Activated effector memory CD4-positive, alpha-beta T cell treated with anti-CD3 and anti-CD28 coated beads, Interleukin-2, amount 50 U/mL, for 16 hours (primary cell): ENCODE measurements at regions not wholly inside any gene's neighbourhood (a gene's known extent, or its start where the extent isn't known, plus 50 kb on each side); places are given as distances from the start of the nearest gene placed in this dataset.

Experiments used
- DNase-seq: peaks from one replicate; pipeline ENCODE4 v3.0.0-alpha.2; 2020

DNA sequence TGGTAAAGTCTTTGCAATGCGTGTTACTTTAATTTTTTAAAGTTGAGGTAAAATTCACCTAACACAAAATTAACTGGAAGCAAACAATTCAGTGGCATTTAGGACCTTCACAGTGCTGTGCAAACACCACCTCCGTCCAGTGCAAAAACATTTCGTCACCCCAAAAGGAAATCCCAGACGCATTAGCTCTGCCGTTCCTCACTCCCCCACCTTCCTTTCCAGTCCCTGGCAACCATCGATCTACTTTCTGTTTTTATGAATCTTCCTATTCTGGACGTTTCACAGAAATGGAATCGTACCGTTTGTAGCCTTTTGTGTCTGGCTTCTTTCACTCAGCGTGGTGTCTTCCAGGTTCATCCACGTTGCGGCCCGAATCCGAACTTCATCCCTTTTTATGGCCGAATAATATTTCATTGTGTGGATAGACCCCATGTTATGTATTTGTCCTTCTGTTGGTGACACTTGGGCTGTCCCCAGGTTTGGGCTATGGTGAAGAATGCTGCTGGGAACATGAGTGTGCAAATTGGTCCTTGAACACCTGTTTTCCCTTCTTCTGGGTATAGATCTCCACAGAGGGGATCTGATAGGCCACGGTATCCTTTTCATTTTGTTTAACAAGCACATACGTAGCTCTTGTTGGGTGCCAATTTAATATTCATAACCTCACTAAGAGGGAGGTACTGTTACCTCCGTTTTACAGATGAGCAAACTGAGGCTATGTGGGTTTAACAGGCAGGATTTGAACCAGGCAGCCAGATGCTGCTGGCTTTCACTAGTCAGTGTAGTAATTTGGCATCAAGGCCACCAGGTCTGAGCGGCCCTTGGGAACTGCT, 232.0 kb upstream of the GSE1 start:
- no peak for DNase-seq

DNA sequence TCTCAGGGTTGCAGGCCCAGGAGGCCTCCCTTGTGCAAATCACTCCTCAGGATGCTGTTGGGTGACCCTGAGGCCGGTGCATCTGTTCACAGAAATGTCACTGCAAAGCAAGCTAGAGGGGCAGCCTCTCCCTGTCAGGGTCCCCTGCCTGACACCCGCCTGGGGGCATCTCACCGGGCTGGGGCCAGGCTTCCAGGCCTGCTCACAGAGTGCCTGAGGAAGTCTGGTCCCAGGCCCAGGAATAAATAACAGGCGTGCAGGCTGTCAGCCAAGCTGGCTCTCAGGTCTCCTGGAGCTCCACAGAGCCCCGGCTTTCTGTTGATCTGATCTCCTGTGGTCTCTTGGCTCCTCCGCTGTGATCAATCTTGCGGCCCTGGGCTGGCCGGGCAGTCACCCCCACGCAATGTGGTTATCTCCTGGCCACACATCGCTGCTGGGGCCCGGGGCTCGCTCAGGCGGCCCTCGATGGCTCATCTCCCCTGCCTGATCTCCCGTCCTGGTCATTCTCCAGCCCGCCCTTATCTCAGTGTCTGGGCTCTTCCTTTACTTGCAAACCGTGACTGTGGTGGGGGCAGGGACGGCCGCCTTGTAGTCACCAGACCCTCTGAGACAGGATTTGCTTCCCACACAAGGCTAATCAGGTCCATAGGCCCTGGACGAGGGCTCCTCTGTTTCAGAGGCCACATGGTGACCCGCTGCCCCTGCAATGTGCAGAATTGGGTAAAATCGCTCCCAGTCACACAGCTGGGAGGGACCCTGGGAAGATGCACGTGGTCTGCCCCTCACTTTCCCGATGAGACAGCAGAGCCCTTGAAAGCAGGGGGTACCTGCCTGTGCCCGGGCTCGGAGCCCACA, 231.2 kb upstream of the GSE1 start:
- DNase-seq: no peak

DNA sequence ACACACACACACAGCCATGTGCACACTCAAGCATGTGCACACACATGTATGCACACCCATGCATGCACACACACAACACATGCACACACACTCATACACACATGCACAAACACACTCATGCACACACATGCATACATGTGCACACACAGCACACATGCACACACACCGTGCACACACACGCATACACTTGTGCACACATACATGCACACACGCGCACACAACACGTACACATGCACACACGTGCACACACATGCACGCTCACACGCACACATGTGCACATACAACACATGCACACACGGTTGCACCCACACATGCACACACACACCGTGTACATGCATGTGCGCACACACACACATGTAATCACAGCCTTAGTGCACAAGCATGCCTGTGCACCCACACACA, 230.4 kb upstream of the GSE1 start:
- DNase-seq: no peak

DNA sequence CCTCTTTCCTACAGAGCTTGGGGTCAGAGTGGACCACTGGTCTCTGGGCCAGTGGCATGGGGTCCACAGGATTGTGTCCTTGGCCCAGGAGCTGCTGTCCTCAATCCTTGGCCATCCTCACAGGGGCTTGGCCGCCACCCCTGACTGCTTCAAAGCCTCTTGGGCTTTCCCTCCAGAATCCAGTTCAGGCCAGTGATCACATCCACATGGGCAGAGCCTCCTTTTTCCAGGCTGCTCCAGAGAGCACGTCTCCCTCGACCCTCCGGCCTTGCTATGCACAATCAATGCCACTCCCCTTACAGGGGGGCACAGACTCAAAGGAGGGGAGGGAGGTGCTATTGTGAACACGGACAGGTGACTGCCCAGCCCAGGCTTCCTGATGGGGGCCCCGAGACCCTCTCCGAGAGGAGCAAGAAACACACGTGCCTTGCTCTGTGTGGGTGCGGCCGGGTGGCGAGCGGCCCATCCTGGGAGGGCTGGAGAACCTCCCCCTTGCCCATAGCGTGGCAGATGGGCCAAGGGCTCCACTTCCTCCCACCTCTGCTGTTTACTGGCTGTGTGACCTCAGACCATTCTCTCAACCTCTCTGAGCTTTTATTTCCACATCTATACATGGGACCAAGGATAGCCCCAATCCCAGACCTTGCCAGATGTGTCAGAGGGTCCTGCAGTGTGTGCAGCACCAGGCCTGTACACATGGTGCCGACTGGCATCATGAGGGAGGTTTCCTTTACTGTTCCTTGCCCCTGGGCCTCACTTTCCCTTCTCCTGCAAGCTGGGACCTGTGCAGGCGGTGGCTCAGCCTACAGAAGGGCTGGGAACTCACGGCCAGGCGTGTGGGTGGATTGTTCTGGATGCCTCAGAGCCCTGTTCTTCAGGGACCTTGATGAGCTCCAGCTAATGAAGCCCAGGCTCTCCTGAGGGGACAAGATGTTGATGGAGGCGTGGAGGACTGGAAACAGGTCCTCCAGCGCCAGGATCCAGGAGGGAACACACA, 229.0 kb upstream of the GSE1 start:
- DNase-seq: no peak

DNA sequence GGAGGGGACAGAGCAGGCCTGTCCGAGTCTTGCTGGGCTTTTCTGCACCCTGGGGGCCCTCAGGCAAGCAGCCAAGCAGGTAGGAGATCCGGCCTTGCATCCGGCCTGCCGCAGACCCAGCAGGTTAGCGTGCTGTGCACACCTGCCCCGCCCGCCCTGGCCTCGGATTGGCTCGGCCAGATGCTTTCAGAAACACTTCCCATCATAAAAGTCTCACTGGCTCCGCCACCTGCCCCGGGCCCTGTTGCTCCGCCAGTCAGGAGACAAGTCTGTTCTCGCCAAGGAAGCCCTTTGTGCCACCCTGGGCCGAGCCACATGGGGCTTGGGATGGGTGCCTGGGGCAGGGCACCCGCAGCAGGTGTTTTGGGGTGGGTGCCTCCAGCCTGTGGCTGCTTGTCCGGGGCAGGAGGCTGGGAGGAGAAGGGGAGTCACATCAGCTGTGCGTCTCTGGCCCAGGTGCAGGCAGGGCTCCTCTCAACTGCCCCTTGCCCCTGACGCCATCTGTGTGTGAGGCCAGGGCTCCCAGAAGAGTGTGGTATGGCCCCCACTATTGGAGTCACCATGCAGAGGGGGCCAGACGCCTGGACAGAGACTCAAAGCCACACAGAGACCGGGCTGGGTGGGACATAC, 228.2 kb upstream of the GSE1 start:
- DNase-seq: no peak

DNA sequence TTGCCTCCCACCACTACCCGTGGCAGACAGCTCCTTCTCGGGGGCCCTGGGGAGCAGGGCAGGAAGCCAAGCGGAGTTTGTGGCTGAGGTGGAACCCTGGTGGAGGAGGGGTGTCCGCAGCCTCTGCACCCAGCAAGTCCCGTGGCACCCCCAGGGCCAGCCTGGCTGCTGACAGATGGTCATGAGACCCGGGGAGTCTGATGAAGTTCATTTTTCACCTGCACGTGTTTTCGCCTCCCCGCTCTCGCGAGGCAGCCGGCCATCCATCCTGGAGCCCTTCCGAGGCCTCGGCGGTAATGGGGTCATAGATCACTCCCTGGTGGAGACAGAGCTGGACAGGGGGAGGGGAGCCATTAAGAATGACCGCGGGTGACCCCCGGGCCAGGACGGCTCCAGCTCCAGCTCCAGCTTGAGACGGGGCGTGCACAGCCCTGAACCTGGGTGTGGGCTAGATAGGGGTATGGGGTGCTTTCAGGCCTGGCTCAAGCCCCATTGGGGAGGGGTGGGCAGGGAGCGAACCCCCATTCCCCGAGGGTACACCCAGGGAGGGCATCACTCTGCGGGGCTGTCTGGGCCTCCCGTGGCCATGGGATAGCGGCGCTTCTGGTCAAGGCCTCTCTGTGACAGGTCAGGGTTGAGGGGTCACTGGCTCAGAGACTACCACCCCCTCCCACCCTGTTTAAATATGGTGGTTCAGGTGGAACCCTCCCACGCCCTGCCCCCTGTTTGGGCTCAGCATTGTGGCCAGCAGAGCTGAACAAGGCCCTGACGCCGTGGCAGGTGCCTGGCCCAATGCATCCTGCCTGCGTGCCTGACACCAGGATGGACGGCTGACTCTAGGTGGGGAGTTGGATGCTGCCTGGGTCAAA, 227.4 kb upstream of the GSE1 start:
- no peak for DNase-seq

DNA sequence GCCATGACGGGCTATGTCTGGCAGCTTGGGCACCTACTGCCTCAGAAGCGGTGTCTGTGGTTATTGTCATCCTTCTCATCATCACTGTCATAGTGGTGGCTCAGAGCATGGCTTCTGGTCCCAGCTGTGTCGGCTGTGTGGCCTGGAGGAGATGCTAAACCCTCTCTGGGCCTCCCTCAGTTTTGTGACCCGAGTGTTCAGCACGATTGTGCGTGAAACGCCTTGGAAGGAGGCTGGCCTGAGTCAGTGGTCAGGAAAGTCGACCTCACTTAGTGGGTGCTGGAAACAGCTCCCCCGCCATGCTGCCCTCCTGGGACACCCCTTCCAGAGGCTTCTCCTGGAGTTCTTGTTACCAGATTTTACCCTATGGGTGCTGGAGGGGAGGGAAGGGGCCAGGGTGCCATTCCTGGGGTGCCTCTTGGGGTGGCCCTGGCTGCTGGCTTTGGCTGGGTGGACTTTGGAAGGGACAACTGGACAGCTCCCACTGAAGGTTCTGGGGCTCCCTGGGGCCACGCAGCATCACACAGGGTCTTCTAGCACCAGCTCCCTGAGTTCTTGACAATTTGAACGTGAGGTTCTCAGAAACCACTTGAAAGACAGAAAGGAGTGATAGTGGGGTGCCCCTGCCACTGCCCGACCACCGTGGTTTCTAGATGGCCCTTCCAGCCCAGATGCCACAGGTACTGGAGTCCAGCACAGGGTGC, 226.5 kb upstream of the GSE1 start:
- DNase-seq: peak; percentile 52

DNA sequence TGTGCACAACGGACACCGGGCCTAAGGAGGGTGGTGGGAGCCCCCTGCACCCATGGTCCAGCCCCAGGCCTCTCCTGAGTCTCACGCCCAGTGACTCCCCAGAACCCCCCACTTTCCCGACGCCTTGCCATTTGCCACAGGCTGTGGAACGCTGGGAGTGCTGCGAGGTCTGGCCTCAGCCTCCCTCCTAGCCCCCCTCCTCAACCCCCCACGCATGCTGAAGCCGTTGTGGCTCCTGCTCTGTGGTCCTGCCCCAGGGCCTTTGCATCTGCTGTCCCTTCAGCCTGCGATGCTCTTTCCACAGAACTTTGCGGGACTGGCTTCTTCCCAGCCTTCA, 226.0 kb upstream of the GSE1 start:
- DNase-seq: peak; percentile 39

DNA sequence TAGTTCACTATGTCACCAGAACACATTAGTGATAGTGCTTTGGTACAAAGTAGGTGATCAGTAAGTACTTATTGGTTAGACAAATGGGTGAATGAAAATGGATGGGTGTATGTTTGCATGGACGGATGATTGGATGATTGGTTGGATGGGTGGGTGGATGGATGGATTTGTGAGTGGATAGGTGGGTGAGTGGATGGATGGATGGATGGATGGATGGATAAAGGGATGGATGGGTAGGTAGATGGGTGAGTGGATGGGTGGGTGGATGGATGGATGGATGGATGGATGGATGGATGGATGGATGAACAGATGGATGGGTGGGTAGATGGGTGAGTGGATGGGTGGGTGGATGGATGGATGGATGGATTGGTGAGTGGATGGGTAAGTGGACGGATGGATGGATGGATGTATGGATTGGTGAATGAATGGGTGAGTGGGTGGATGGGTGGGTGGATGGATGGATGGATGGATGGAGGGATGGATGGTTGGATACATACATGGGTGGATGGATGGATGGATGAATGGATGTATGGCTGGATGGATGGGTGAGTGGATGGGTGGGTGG, 225.3 kb upstream of the GSE1 start:
- DNase-seq: peak; percentile 27

DNA sequence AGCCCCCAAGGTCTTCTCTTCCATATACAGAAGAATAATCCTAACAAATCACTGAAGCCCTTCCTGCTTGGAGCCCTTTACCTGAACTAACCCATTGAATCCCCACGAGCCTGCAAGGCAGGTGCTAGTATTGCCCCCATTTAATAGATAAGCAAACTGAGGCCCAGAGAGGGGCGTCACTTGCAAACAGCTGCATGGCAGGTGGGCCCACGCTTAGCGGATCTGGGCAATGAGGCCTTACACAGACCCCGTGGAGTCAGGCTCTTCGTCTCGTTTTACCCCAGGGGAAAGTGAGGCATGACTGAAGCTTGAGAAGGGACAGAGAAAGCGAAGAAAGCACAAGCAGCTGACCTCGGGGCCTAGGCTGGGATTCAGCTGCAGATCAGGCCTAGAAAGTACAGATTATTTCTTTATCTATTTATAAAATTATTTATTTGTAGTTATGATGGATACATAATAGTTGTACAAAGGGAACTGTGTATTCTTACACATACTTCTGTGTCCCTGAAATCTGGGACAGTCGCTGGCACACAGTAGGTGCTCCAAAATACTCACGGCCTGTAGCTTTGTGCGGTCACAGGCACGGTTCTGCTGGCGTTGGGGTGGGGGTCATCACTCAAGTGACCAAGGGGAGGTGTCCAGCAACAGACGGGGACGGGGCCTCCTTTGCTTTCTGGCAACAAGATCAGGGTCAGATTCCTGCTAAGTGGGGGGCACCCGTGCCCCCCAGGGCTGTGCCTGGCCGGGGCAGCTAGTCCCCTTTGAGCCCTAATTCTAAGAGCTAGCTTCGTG, 223.2 kb upstream of the GSE1 start:
- DNase-seq: peak; percentile 53

DNA sequence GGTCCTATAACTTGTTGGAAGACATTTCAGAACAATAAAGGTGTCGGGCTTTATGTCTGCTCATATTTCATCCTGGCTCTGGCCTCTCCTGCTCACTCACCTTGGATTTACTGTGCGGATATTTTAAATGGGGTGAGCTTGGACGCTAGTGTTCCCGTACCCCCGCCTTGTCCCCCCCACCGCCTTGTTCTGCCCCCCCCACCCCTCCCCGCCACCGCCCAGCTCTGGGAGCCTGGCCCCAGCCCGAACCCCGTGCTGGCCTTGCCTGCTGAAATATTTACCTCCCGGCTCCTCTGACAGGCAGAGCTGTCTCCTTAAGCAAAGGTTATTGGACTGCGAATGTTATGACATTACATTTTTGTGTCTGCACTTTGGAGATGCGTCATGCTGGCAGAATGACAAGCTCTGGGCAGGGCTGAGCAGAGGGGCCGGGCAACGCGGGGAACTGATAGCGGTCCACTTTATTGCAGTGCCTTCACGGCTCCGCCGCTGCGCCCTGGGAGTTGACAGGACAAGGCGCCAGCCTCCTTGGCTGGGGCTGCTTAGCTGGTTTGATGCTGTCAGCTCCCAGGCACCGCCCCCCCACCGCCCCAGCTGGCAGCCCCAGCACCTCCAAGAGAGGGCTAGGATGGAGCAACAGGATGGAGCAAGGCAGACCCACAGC, 222.5 kb upstream of the GSE1 start:
- DNase-seq: no peak

DNA sequence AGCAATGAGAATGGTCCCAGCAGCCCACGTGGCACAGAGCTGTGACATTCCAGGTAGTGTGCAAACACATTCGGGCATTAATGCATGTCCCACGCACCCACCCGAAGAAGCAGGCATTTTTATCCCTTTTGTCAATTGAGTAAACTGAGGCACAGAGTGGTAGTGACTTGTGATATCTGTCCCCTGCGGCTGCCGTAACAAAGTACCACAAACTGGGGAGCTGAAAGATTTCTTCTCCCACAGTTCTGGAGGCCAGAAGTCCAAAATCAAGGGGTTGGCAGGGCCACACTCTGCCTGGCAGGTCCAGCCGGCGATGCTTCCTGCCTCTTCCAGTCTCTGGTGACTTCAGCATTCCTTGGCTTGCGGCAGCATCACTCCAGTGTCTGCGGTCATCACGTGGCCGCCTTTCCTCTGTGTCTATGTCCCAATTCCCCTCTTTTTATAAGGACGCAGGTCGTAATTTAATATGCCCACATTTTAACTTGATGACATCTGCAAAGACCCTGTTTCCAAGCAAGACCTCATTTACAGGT, 221.9 kb upstream of the GSE1 start:
- peak; percentile 53 for DNase-seq

DNA sequence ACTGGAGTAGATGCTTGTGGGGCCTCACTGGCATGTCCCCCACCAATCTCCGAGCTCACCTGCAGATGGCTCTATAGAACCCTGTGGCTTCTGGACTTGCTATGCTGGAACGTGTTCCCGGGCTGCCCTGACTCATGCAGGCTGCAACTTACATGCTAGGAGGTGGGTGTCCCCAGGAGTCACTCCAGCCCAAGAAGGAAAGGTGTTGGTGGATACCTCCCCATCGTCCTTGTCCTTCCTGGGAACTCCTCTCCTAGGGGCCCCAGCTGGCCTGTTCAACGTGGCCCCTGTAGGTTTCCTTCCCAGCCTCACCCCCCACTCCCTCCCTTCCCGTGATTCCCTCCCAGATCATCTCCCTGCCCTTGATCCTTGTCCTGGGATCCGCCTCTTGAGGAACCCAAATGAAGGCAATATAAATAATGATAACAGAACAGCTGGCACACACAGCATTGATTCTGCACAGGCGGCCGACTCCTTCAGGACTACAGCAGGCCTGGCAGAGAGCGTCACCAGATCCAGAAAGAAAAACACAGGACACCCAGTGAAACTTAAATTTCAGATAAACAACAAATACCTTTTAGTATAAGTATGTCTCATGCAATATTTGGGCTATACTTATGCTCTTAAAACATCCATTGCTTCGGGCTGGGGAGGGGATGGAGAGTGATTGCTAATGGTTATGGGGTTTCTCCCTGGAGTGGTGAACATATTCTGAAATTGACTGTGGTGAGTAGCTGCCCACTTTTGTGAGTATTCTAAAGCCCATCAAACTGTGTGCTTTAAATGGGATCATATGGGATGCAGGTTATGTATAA, 221.1 kb upstream of the GSE1 start:
- peak; percentile 42 for DNase-seq

DNA sequence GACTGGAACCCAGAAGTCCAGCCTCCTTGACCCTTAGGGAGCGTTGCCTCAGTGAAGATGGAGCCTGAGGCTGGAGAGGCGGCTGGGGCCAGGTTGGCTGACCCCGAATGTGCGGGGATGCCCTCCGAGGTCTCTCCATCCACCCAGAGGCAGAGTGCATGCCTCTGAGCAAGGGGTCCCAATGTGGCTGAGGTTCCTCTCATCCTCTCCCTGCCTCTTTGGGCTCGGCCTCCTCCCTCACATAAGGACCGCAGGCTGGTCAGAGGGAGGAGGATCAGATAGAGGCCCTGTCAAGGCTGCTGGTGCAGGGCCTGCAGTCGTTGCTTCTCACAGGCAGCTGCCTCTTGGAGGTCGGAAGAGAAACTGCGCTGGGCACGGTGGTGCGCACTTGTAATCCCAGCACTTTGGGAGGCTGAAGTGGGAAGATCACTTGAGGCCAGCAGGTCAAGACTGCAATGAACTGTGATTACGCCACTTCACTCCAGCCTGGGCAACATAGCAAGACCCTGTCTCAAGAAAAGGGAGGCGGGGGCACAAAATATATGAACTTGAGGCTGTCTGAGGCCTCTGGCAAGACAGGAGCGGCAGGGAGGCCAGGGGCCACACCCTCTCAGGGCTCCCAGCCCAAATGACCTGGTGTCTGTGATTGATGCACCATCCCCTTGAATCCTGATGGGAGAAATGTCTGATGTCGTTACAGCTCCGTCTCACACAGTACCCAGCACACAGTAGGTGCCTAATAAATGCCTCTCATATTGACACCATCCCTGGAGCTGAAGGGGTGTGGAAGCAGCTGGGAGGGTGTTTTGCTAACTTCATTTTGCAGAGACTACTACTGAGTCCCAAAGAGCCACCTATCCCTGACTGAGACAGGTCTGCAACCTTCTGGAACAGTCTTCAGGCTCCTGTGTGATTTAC, 220.1 kb upstream of the GSE1 start:
- peak; percentile 49 for DNase-seq

DNA sequence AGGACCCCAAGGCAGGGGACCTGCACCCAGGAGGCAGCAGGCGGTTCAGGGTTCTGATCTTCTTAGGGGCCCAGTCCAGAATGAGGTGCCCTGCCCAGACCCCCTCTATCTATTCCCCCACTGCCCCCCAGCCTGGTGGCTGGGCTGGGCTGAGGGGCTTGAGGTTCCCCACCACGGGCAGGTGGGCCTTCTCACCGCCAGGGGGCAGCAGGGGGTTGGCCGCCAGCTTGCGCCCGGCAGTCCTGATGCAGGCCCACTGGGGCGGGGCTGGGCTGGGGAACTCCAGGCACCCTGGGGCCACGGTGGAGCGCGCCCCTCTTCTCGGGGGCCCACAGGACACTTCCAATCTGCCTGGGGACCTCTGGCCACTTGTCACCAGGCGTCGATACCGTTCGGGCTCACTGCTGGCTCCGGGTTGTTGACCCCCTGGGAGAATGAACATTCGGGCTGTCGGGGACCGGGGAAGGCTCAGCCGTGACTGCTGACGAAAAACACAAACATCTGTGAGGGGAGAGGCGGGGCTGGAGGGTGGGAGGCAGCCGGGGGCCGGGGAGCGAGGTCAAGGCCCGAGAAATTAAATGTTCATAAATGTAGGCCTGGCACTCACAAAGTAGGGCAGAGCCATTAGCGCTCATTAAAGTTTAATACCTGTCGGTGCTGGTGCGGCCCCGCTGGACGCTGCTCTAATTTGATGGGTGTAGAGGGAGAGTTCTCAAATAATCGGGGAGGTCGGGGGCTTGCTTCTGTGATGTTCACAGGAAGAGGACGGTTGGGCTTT, 219.3 kb upstream of the GSE1 start:
- peak; percentile 88 for DNase-seq
